ENCODE measurements at regions not wholly inside any gene's neighbourhood (a gene's known extent, or its start where the extent isn't known, plus 50 kb on each side); places are given as distances from the start of the nearest gene placed in this dataset.
"Not testable (repeated sequence)": the region's sequence is repeated elsewhere in the genome, so short reads cannot be mapped to it uniquely, and the experiment has no call there.

GRCh38 chr21:17387030-17387617 lies 125.7 kb upstream of the CXADR start:
- peak; percentile 49 for DNase-seq

- DNase-seq: no peak
Measured at GRCh38 chr21:17388226-17388625, 124.6 kb upstream of the CXADR start.

- no peak for DNase-seq
Measured at GRCh38 chr21:17389311-17389710, 123.5 kb upstream of the CXADR start.

- no peak for DNase-seq
Measured at GRCh38 chr21:17390569-17390968, 122.3 kb upstream of the CXADR start.

- no peak for DNase-seq
Measured at GRCh38 chr21:17391811-17392340, 121.0 kb upstream of the CXADR start.

- DNase-seq: no peak
Measured at GRCh38 chr21:17393413-17393812, 119.4 kb upstream of the CXADR start.

GRCh38 chr21:17396948-17397347 lies 115.9 kb upstream of the CXADR start:
- DNase-seq: no peak

GRCh38 chr21:17397703-17398102 lies 115.1 kb upstream of the CXADR start:
- DNase-seq: no peak

GRCh38 chr21:17398954-17399353 lies 113.9 kb upstream of the CXADR start:
- not testable (repeated sequence) for DNase-seq

- no peak for DNase-seq
Measured at GRCh38 chr21:17402937-17403336, 109.9 kb upstream of the CXADR start.

- no peak for DNase-seq
Measured at GRCh38 chr21:17406202-17406601, 106.6 kb upstream of the CXADR start.

GRCh38 chr21:17414766-17415165 lies 98.1 kb upstream of the CXADR start:
- DNase-seq: no peak

- no peak for DNase-seq
Measured at GRCh38 chr21:17416139-17416538, 96.7 kb upstream of the CXADR start.

GRCh38 chr21:17422931-17423330 lies 89.9 kb upstream of the CXADR start:
- DNase-seq: no peak

GRCh38 chr21:17427157-17427556 lies 85.7 kb upstream of the CXADR start:
- DNase-seq: no peak

- no peak for DNase-seq
Measured at GRCh38 chr21:17427831-17428483, 84.9 kb upstream of the CXADR start.

- no peak for DNase-seq
Measured at GRCh38 chr21:17428484-17428869, 84.4 kb upstream of the CXADR start.

GRCh38 chr21:17428980-17429379 lies 83.9 kb upstream of the CXADR start:
- DNase-seq: no peak

GRCh38 chr21:17429936-17430335 lies 82.9 kb upstream of the CXADR start:
- no peak for DNase-seq

GRCh38 chr21:17432732-17433057 lies 80.1 kb upstream of the CXADR start:
- DNase-seq: no peak

GRCh38 chr21:17433730-17434129 lies 79.1 kb upstream of the CXADR start:
- no peak for DNase-seq

- DNase-seq: no peak
Measured at GRCh38 chr21:17435565-17436543, 77.0 kb upstream of the CXADR start.

GRCh38 chr21:17436626-17437111 lies 76.2 kb upstream of the CXADR start:
- no peak for DNase-seq

- DNase-seq: no peak
Measured at GRCh38 chr21:17438635-17439034, 74.2 kb upstream of the CXADR start.

Data from activated gamma-delta T cell treated with Interleukin-2 at 50 U/mL for 16 hours (primary cell).